ENCODE measurements at regions not wholly inside any gene's neighbourhood (a gene's known extent, or its start where the extent isn't known, plus 50 kb on each side); places are given as distances from the start of the nearest gene placed in this dataset.

- H3K4me1 ChIP-seq: no peaks in the 10 kb centered on the region
- no peak overlapping the region for H3K27ac ChIP-seq
- peaks cover 0 to 5% (median 0%) of the 10 kb centered on the region in 4 donors for H3K9me3 ChIP-seq
- 63 to 80% (median 73%) methylated on average over 2 of the region's 2 CpGs for WGBS, 5 donors
- no peaks in the 10 kb centered on the region for H3K36me3 ChIP-seq
- intact Hi-C loops (cut with DNase I; ENCODE audit: low total_unique reads): no loop called here
- no peak overlapping the region for H3K4me3 ChIP-seq
- DNase-seq: no peak
- no peaks in the 10 kb centered on the region for H3K27me3 ChIP-seq
- TF ChIP-seq EP300 (IDR thresholded peaks at IDR 0.05): no peak
- no peak for TF ChIP-seq CTCF (IDR thresholded peaks at IDR 0.05)
- TF ChIP-seq POLR2AphosphoS5 (IDR thresholded peaks at IDR 0.05): no peak
- no peak for TF ChIP-seq POLR2A (IDR thresholded peaks at IDR 0.05)
These were observed 137.4 kb upstream of the RPL10L start for GRCh38 chr14:46788994-46789393.

GRCh38 chr14:46782281-46782680, 130.7 kb upstream of the RPL10L start:
- TF ChIP-seq POLR2AphosphoS5 (IDR thresholded peaks at IDR 0.05): no peak
- no peak overlapping the region for H3K27ac ChIP-seq
- DNase-seq: no peak
- no peaks in the 10 kb centered on the region for H3K4me1 ChIP-seq
- intact Hi-C loops (cut with DNase I; ENCODE audit: low total_unique reads): no loop called here
- no peak overlapping the region for H3K4me3 ChIP-seq
- H3K27me3 ChIP-seq: no peaks in the 10 kb centered on the region
- no peaks in the 10 kb centered on the region for H3K36me3 ChIP-seq
- 75 to 92% (median 90%) methylated on average over 1 of the region's 1 CpG for WGBS, 5 donors
- H3K9me3 ChIP-seq: peaks cover 0 to 24% (median 20%) of the 10 kb centered on the region in 4 donors

GRCh38 chr14:46769292-46769691, 117.7 kb upstream of the RPL10L start:
- H3K27me3 ChIP-seq: no peaks in the 10 kb centered on the region
- peak in 1 of 2 donors; percentile 4 for DNase-seq
- TF ChIP-seq POLR2A (IDR thresholded peaks at IDR 0.05): no peak
- no peak for TF ChIP-seq POLR2AphosphoS5 (IDR thresholded peaks at IDR 0.05)
- no peak for TF ChIP-seq EP300 (IDR thresholded peaks at IDR 0.05)
- no peak for TF ChIP-seq CTCF (IDR thresholded peaks at IDR 0.05)
- no peak overlapping the region for H3K27ac ChIP-seq
- H3K4me3 ChIP-seq: no peak overlapping the region
- intact Hi-C loops (cut with DNase I; ENCODE audit: low total_unique reads): no loop called here
- WGBS, 5 donors: 13 to 24% (median 15%) methylated on average over 1 of the region's 1 CpG
- no peaks in the 10 kb centered on the region for H3K9me3 ChIP-seq
- H3K36me3 ChIP-seq: no peaks in the 10 kb centered on the region
- no peaks in the 10 kb centered on the region for H3K4me1 ChIP-seq

GRCh38 chr14:46747001-46747652, 95.5 kb upstream of the RPL10L start:
- no peaks in the 10 kb centered on the region for H3K36me3 ChIP-seq
- no peak overlapping the region for H3K27ac ChIP-seq
- no peaks in the 10 kb centered on the region for H3K4me1 ChIP-seq
- WGBS, 5 donors: 71 to 82% (median 77%) methylated on average over 5 of the region's 5 CpGs
- intact Hi-C loops (cut with DNase I; ENCODE audit: low total_unique reads): no loop called here
- TF ChIP-seq CTCF (IDR thresholded peaks at IDR 0.05) (no peak), EP300 (IDR thresholded peaks at IDR 0.05) (no peak), POLR2A (IDR thresholded peaks at IDR 0.05) (no peak), POLR2AphosphoS5 (IDR thresholded peaks at IDR 0.05) (no peak)
- H3K27me3 ChIP-seq: no peaks in the 10 kb centered on the region
- no peaks in the 10 kb centered on the region for H3K9me3 ChIP-seq
- peak in 1 of 2 donors; percentile 8 for DNase-seq
- no peak overlapping the region for H3K4me3 ChIP-seq

GRCh38 chr14:46734286-46734685, 82.7 kb upstream of the RPL10L start:
- intact Hi-C loops (cut with DNase I; ENCODE audit: low total_unique reads): no loop called here
- no peaks in the 10 kb centered on the region for H3K27me3 ChIP-seq
- no peak overlapping the region for H3K4me3 ChIP-seq
- no peak for TF ChIP-seq EP300 (IDR thresholded peaks at IDR 0.05)
- TF ChIP-seq POLR2A (IDR thresholded peaks at IDR 0.05): no peak
- no peak for TF ChIP-seq CTCF (IDR thresholded peaks at IDR 0.05)
- TF ChIP-seq POLR2AphosphoS5 (IDR thresholded peaks at IDR 0.05): no peak
- no peak overlapping the region for H3K27ac ChIP-seq
- H3K36me3 ChIP-seq: no peaks in the 10 kb centered on the region
- H3K9me3 ChIP-seq: peaks cover 0 to 26% (median 3%) of the 10 kb centered on the region in 4 donors
- 30 to 46% (median 36%) methylated on average over 4 of the region's 4 CpGs for WGBS, 5 donors
- H3K4me1 ChIP-seq: no peaks in the 10 kb centered on the region
- DNase-seq: peak in 1 of 2 donors; percentile 49

Data from stomach (tissue), 8 donors.